Anterior cingulate cortex (tissue), 58 donors: ENCODE measurements at regions not wholly inside any gene's neighbourhood (a gene's known extent, or its start where the extent isn't known, plus 50 kb on each side); places are given as distances from the start of the nearest gene placed in this dataset.

Source experiments
- DNase-seq, 58 donors: peaks; one replicate each; lab custom pipeline; 2025; lab: John Stamatoyannopoulos, UW

DNA sequence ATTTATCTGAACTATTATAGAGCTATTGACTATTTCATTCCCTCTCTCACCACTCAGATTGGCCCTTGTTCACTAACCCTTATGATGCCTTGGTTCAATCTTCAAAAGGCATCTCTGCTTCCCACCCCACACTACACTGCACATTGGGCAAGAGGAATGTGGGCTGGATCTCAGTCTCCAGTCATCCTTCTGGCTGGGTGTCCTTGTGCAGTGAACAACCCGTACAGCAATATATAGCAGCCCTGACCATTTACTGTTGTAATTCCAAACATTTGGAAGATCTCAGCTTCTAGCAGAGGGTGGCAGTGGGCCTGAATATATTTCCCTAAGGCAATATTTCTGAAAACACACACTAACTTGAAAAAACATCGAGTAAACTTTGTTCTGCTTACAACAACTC, 199.2 kb upstream of the GDNF start:
- no peak for DNase-seq

DNA sequence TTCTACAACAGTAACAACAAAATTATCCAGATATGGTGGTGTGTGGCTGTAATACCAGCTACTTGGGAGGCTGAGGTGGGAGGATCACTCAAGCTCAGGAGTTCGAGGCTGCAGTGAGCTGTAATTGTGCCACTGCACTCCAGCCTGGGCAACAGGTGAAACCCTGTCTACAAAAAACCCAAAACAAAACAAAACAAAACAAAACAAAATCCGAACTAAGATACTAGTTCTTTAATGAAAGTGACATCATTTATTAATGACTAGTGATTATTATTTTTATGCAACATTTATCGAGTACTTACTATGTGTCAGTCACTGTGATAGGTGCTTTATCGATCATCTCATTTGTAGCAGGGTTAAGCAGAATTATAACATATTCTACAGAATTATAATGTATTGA, 196.9 kb upstream of the GDNF start:
- DNase-seq = no peak

GRCh38 chr5:38032149-38032548, 192.3 kb upstream of the GDNF start:
- no peak for DNase-seq

- no peak for DNase-seq
Observed at GRCh38 chr5:38031304-38031703, 191.5 kb upstream of the GDNF start.

- no peak for DNase-seq
Observed at GRCh38 chr5:38029397-38030065, 189.7 kb upstream of the GDNF start.

GRCh38 chr5:38023799-38024198, 184.0 kb upstream of the GDNF start:
- no peak for DNase-seq

GRCh38 chr5:38023371-38023770, 183.5 kb upstream of the GDNF start:
- DNase-seq = no peak

DNA sequence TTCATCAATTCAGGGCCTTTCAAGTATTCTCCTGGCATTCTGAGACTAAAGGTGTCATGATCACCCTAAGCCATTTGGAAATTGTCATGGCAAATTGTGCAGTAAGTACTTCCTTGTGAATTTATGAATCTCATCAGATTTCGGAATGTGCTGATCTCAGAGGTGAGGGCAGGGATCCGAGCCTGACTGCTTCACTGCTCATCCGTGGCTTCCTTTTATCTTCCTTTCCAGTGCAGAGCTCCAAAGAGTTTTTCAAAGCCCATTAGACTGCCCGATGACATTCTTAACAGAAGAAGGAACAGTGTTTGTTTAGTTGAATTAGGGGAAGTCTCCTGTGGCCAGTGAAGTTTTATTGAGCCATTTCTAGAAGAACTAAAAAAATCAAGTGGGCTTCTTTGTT, 182.8 kb upstream of the GDNF start:
- DNase-seq = no peak

DNA sequence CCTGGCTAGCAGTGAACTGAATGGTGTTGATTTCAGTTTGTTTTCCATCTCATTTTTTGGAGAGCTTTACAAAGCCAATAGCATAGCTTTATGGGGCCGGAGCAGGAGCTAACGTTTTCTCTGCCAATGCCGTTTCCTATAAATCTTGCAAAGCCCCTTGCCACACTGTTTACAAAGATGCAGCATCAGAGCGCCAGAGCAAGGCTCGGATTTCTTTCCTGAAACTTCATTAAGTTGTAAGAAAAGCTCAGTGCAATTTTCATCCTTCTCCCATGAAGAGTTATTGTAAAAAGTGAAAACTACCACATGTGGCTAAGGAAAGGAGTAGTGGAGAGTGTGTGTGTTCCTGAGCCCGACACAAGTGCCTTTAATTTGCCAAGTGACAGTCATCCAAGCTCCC, 178.2 kb upstream of the GDNF start:
- no peak for DNase-seq

DNA sequence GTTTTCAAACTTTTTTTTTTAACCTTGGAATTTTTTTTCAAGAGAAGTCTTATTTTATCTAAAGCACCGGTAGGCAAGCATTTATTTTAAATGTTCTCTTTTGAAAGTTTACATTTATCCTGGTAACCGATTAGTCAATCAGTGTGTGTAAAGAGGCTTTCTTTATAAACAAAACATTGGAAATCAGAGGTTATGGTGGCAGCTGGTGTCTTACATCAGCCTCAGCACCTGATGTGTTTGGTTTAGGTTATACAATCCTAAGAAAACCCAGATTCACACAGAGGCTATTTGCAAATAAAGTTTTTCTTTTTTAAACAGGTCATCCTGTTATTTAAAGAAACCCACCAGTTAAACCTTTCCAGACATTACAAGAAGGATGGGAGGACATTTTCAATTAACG, 173.3 kb upstream of the GDNF start:
- no peak for DNase-seq

DNA sequence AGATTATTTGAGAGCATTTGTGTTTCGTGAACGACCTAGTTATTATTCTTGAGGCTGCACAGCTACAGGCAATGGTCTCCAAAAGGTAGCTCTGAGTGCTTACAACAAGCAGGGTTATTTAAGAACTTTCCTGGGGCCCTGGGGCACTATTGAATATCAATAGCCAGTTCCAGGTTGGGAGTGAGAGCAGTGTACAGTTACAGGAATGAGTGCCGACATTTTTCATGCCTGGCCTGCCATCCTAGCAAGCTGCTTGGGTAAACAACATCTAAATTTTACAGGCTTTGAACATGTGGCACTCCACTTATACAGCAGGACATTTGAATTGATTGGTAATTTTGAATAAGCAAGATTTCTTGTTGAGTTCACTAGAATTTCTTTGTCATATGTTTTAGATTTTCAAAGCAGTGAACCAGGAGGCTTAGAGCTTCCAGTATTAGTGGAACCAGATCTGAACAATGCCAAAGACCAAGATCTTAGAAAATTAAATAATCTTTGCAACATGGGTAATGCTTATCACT, 171.9 kb upstream of the GDNF start:
- DNase-seq = no peak

GRCh38 chr5:38009749-38010358, 170.0 kb upstream of the GDNF start:
- no peak for DNase-seq

- DNase-seq = no peak
Observed at GRCh38 chr5:38008198-38008597, 168.4 kb upstream of the GDNF start.

DNA sequence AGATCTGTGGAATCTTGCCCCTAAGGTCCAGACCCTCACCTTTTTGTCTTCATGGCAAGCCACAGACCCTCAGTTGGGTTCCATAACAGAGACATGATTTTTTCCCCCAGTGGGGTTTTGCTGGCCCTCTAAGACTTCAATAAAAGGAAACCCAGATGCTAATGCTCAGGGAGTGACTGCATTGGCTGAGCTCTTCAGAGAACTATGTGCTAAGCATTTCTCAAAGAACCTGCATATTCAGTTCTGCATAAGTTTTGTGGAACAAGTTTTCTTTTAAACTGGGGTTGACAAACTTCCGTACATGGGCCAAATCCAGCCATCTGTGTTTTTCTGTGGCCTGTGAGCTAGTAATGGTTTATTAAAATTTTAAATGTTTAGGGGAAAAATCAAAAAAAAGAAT, 159.8 kb upstream of the GDNF start:
- DNase-seq = no peak

DNA sequence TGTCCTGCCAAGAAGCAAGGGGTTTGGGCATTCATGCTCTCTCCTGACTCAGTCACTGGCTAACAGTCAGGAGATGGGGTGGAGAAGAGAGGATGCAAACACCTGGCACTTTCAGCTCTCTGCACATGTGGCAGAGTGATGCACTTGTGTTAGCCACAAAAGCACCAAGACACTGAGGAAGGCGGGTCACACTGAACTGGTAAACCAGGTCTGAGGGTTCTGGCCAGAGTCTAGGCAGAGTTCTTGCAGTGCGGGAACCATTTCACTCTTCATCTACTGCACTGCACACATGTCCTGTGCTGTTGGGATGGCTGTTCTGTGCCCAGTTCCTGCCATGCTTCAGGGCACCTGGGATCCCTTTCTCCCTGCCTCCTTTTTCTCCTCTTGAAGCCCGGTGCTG, 157.1 kb upstream of the GDNF start:
- DNase-seq = no peak

DNA sequence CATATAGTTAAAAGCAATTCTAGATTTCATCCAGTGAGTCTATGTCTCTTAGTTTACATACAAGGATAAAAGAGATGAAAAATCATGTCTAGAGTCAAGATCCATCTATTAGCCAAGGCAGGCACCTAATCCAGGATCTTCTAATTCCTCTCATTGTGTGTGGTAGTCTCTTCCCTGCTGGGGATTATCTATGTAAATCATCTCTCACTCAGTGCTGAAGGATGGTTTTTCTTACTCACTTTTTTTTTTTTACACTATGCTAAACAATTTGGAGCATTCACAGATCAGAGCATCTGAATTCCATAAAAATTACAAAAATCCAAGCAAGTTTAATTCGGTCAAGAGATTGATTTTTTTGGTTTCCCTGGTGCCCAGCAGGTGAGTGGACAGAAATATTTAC, 154.9 kb upstream of the GDNF start:
- no peak for DNase-seq

DNA sequence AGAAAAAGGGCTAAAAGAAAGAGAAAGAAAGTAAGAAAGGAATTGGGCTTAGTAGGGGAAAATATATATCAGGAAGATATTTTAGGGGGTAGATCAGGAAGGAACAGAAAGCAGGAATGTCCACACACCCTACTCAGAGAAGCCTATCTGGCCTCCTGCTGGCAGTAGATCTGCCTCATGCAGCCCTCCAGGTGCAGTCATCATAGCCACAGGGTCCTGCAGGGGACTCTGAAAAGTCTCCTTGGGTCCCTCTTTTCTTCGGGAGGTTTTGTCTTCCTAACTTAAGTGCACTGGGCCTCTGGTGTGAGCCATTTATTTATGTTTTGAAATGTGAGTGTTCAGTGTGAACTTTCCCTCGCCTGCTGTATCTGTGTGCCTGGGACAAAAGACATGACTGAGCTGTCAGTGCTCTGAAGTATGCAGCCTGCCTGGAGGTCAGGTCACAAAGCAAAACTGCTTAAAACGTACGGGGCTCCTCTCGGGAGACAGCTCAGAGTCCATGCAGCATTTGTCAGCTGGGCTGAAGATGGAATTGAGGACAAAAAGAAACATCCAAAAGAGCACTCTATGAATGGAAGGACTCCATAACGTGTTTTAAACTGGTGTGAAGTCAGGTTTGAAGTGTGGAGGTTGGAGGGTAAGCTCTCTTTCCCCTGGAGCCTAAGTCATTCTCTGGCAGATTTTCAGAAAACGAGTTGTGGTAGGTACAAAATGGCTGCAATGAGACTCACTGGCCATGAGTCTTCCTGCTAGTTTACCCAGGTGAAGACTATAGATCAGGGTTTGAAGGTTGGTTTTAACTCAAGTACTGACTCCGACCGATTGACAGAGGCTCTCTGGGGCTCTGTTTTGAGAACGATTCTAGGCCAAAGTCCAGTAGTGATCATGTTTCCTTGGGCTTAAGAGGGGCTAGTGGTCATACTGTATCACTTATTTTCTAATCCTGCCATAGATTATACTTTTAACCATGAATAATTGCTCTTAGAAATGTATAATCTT, 151.8 kb upstream of the GDNF start:
- no peak for DNase-seq

GRCh38 chr5:37989884-37990283, 150.0 kb upstream of the GDNF start:
- no peak for DNase-seq

DNA sequence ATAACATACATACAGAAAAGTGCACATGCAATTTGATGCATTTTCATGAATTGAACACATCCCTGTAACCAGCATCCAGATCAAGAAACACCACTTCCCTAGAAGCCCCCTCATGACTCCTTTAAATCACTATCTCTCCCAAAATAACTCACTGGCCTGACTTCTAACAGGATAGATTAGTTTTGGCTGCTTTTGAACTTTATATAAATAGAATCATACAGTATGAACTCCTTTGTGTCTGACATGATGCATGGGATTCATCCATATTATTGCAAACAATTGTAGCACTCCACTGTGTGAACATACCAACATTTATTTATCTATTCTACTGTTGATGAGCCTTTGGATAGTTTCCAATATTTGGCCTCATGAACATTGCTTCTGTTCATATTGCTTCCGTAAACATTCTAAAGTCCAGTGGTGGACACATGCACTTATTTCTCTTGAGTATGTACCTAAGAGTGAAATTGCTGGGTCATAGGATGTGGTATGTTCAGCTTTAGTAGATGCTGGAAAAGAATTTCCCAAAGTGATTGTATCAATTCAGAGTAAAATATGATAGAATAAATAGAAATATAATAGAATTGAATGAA, 148.7 kb upstream of the GDNF start:
- DNase-seq = no peak

DNA sequence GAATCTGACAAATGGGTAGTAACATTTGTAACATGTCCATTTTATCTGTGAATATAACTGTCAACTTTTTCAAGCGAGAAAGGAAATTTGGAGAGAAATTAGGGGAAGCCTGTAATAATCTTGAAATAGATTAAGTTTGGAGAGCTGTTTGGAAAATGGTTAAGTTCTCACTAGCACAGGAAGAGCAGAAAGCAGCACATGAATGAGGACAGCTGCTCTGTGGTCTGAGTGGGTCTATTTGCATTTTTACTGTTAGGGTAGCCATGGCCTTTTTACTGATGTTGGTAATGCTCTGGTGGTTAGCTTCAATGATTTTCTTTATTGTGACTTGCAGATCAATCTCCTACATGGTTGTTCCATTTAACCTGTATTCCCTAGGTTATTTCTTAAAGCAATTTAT, 144.5 kb upstream of the GDNF start:
- no peak for DNase-seq

DNA sequence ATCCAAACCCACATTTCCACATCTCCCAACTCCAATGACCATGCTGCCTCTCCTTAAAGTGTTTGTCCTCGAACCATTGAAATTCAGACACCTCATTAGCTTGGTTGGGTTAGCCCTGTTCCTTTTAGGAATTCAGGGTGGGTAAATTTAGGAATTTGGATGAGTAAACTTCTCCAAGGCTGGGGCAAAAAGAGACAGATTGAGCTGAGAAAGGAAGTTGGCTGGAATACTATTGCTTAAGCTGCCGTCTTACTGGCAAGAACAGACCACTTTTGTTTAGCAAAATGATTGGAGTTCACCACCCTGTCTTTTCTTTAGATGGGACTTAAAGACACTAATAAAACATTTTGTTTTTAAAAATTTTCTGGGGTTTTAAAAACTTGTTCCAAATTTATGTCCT, 143.6 kb upstream of the GDNF start:
- DNase-seq = no peak
